Calu3 (cell line): ENCODE measurements at regions not wholly inside any gene's neighbourhood (a gene's known extent, or its start where the extent isn't known, plus 50 kb on each side); places are given as distances from the start of the nearest gene placed in this dataset.

ENCODE experiments used
- BruUV-seq: library from RNA; stranded (reverse); fragments of 400-500 nt; replicated peaks from 2 replicates; lab custom pipeline; 2021; lab: Mats Ljungman, UMichigan
- CTCF ChIA-PET: fragments of 300-600 bp; sonication (Branson Sonifier 250); formaldehyde crosslinking; loops from one replicate; lab custom pipeline; 2022; ENCODE audit warnings: antibody characterized with exemption; lab: Charles Lee
- DNase-seq: peaks from one replicate; pipeline ENCODE4 v3.0.0; 2022
- H3K27ac Mint-ChIP-seq: one replicate; pipeline ENCODE4 v1.8.0; 2022; ENCODE audit warnings: mixed read lengths; ENCODE audit not compliant: unreplicated experiment
- H3K27me3 Mint-ChIP-seq: one replicate; pipeline ENCODE4 v1.8.0; 2022; ENCODE audit warnings: mixed read lengths; ENCODE audit not compliant: unreplicated experiment
- H3K36me3 Mint-ChIP-seq: one replicate; pipeline ENCODE4 v1.8.0; 2022; ENCODE audit warnings: mild to moderate bottlenecking, moderate library complexity, mixed read lengths; ENCODE audit not compliant: insufficient read depth, unreplicated experiment
- H3K4me1 Mint-ChIP-seq: one replicate; pipeline ENCODE4 v1.8.0; 2022; ENCODE audit warnings: mild to moderate bottlenecking, low read depth, mixed read lengths; ENCODE audit not compliant: unreplicated experiment
- H3K4me3 Mint-ChIP-seq: one replicate; pipeline ENCODE4 v1.8.0; 2022; ENCODE audit warnings: mild to moderate bottlenecking, low read depth, moderate library complexity, mixed read lengths; ENCODE audit not compliant: unreplicated experiment
- H3K9me3 Mint-ChIP-seq: one replicate; pipeline ENCODE4 v1.8.0; 2022; ENCODE audit warnings: low read depth, mixed read lengths; ENCODE audit not compliant: unreplicated experiment
- CTCF ChIP-seq: fragments of 200-600 bp; IDR thresholded peaks from one replicate; pipeline ENCODE4 v1.8.0; 2022; ENCODE audit warnings: antibody characterized with exemption; ENCODE audit not compliant: unreplicated experiment
- intact Hi-C: fragments of 100-400 bp; cut with micrococcal nuclease; formaldehyde crosslinking; loops from one replicate; pipeline ENCODE4 v1.10.0; 2022; ENCODE audit not compliant: unreplicated experiment

- Mint-ChIP-seq H3K27me3 (peaks cover 74% of the 10 kb centered on the region), H3K27ac (no peak overlapping the region), H3K36me3 (no peaks in the 10 kb centered on the region), H3K9me3 (no peaks in the 10 kb centered on the region), H3K4me3 (no peak overlapping the region), H3K4me1 (no peaks in the 10 kb centered on the region)
- no peak for TF ChIP-seq CTCF
- no TSS peak for BruUV-seq
- DNase-seq: no peak
- CTCF ChIA-PET: no interaction called here
- intact Hi-C loops: no loop called here
These were observed 127.2 kb upstream of the GJB5 start for GRCh38 chr1:34627465-34628240.

GRCh38 chr1:34631126-34631525 is 123.7 kb upstream of the GJB5 start:
- BruUV-seq: no TSS peak
- Mint-ChIP-seq H3K27me3 (peaks cover 39% of the 10 kb centered on the region), H3K9me3 (no peaks in the 10 kb centered on the region), H3K36me3 (no peaks in the 10 kb centered on the region), H3K4me1 (no peaks in the 10 kb centered on the region), H3K4me3 (no peak overlapping the region), H3K27ac (no peak overlapping the region)
- CTCF ChIA-PET: no interaction called here
- intact Hi-C loops: no loop called here
- no peak for TF ChIP-seq CTCF
- no peak for DNase-seq

GRCh38 chr1:34639701-34640100 is 115.1 kb upstream of the GJB5 start:
- TF ChIP-seq CTCF: no peak
- no peak overlapping the region for H3K27ac Mint-ChIP-seq
- H3K9me3 Mint-ChIP-seq: no peaks in the 10 kb centered on the region
- intact Hi-C loops: no loop called here
- peaks cover 68% of the 10 kb centered on the region for H3K27me3 Mint-ChIP-seq
- H3K4me3 Mint-ChIP-seq: no peak overlapping the region
- BruUV-seq: no TSS peak
- CTCF ChIA-PET: interaction anchor here (1.0 kb wide), 1 partner anchor 13 kb away, joined by 3 read pairs; no protein-coding TSS in a partner anchor
- no peak for DNase-seq
- no peaks in the 10 kb centered on the region for H3K4me1 Mint-ChIP-seq
- H3K36me3 Mint-ChIP-seq: no peaks in the 10 kb centered on the region

- intact Hi-C loops: no loop called here
- Mint-ChIP-seq H3K4me1 (no peaks in the 10 kb centered on the region), H3K9me3 (no peaks in the 10 kb centered on the region), H3K36me3 (no peaks in the 10 kb centered on the region), H3K4me3 (no peak overlapping the region), H3K27me3 (peaks cover 79% of the 10 kb centered on the region), H3K27ac (no peak overlapping the region)
- no peak for TF ChIP-seq CTCF
- BruUV-seq: no TSS peak
- no peak for DNase-seq
- CTCF ChIA-PET: no interaction called here
These were observed 114.0 kb upstream of the GJB5 start for GRCh38 chr1:34640654-34641401.
